ENCODE measurements at regions not wholly inside any gene's neighbourhood (a gene's known extent, or its start where the extent isn't known, plus 50 kb on each side); places are given as distances from the start of the nearest gene placed in this dataset.

GRCh38 chr10:43900571-43900970, 251.9 kb upstream of the ZNF32 start:
- no peak for ATAC-seq
- DNase-seq = no peak
- H3K9me3 Mint-ChIP-seq = no peaks in the 10 kb centered on the region
- H3K4me3 Mint-ChIP-seq = no peak overlapping the region
- H3K27ac Mint-ChIP-seq = no peak overlapping the region
- H3K4me1 Mint-ChIP-seq = no peaks in the 10 kb centered on the region
- H3K27me3 Mint-ChIP-seq = peaks cover 27% of the 10 kb centered on the region

- no peak for ATAC-seq
- DNase-seq = no peak
- H3K27me3 Mint-ChIP-seq = peaks cover 16% of the 10 kb centered on the region
Observed at GRCh38 chr10:43899224-43899959, 250.7 kb upstream of the ZNF32 start.

DNA sequence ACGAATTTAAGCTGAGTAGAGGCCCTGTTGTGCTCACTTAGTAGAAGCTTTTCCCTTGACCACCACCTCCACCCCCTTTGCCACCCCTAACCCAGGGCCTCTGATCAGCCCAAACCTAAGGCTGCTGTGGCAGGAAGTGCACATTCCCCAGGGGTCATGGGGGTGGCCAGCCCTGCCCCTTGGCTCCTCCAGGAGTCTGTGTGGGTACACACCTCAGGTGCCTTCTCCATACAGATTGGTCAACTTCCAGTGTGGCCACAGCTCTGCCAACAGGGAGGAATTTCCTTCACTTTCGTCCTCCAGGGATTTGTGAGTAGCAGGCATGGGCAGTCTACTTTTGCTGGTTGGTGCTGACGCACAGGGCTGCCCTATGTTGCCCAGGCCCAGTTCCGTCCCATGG, 249.9 kb upstream of the ZNF32 start:
- peak overlapping the region in 1 of 2 donors; percentile 60 for H3K27ac Mint-ChIP-seq
- H3K27me3 Mint-ChIP-seq = peaks cover 8% of the 10 kb centered on the region
- no peaks in the 10 kb centered on the region for H3K9me3 Mint-ChIP-seq
- no peak for ATAC-seq
- H3K4me3 Mint-ChIP-seq = no peak overlapping the region
- DNase-seq = no peak
- H3K4me1 Mint-ChIP-seq = no peaks in the 10 kb centered on the region

More at GRCh38 chr10:43899224-43899959, 250.7 kb upstream of the ZNF32 start:
- Mint-ChIP-seq H3K9me3 (no peaks in the 10 kb centered on the region), H3K27ac (no peak overlapping the region), H3K4me1 (no peaks in the 10 kb centered on the region), H3K4me3 (no peak overlapping the region)

GRCh38 chr10:43897765-43898419, 249.2 kb upstream of the ZNF32 start:
- no peak overlapping the region for H3K4me3 Mint-ChIP-seq
- DNase-seq = no peak
- peak overlapping the region in 1 of 2 donors; percentile 60 for H3K27ac Mint-ChIP-seq
- ATAC-seq = no peak
- H3K27me3 Mint-ChIP-seq = peaks cover under 1% of the 10 kb centered on the region
- H3K9me3 Mint-ChIP-seq = no peaks in the 10 kb centered on the region
- H3K4me1 Mint-ChIP-seq = no peaks in the 10 kb centered on the region

GRCh38 chr10:43892062-43892770, 243.5 kb upstream of the ZNF32 start:
- ATAC-seq (no peak), DNase-seq (no peak)
- H3K9me3 Mint-ChIP-seq = no peaks in the 10 kb centered on the region
- no peak overlapping the region for H3K4me3 Mint-ChIP-seq
- H3K27ac Mint-ChIP-seq = peak overlapping the region in 1 of 2 donors; percentile 9
- H3K27me3 Mint-ChIP-seq = no peaks in the 10 kb centered on the region
- no peaks in the 10 kb centered on the region for H3K4me1 Mint-ChIP-seq

- H3K27me3 Mint-ChIP-seq = no peaks in the 10 kb centered on the region
- no peak overlapping the region for H3K27ac Mint-ChIP-seq
- ATAC-seq (no peak), DNase-seq (no peak)
- H3K9me3 Mint-ChIP-seq = no peaks in the 10 kb centered on the region
- H3K4me3 Mint-ChIP-seq = no peak overlapping the region
- no peaks in the 10 kb centered on the region for H3K4me1 Mint-ChIP-seq
Observed at GRCh38 chr10:43891241-43891640, 242.6 kb upstream of the ZNF32 start.

DNA sequence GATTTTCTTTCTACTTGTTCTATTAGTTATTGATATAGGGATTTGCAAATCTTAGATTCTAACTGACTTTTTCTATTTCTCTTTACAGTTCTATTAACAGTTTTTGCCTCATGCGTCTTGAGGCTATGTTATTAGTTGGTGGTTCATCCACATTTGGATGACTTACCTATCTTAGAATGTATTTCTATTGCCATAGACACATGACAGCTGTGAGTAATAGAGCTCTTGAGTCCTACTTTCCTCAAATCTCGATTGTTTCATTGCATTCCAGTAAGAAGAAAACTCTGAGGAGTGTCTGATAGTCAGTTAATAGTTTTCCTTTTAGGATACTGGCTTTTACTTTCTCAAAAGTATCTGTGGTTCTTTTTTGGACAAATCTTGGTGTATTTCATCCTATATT, 241.4 kb upstream of the ZNF32 start:
- Mint-ChIP-seq H3K27ac (no peak overlapping the region), H3K9me3 (no peaks in the 10 kb centered on the region)

DNA sequence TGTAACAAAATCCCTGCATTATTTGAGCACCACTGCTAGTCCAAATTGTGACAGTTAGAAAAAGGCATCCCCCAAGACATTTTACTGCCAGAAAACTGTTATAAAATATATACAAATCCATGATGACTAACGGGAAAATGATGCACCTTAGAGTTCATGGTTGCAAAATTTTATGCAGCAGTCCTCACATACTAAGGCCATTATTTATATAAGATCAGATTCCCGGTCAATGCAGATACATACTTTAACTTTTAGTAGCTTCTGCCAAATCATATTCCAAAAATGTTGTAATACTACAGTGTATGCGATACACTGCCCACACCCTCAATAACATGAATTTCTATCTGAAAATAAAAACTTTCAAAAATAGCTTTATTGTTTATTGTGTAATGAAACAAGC, 239.9 kb upstream of the ZNF32 start:
- ATAC-seq (no peak), DNase-seq (no peak)
- H3K4me1 Mint-ChIP-seq = no peaks in the 10 kb centered on the region
- H3K27me3 Mint-ChIP-seq = no peaks in the 10 kb centered on the region
- no peak overlapping the region for H3K4me3 Mint-ChIP-seq
- peak overlapping the region in 1 of 2 donors; percentile 28 for H3K27ac Mint-ChIP-seq
- H3K9me3 Mint-ChIP-seq = no peaks in the 10 kb centered on the region

More for the DNA sequence above, 241.4 kb upstream of the ZNF32 start:
- Mint-ChIP-seq H3K27me3 (no peaks in the 10 kb centered on the region), H3K4me1 (no peaks in the 10 kb centered on the region), H3K4me3 (no peak overlapping the region)
- no peak for DNase-seq
- no peak for ATAC-seq

GRCh38 chr10:43885842-43886241, 237.2 kb upstream of the ZNF32 start:
- DNase-seq (no peak), ATAC-seq (no peak)
- Mint-ChIP-seq H3K9me3 (no peaks in the 10 kb centered on the region), H3K4me3 (no peak overlapping the region), H3K27ac (no peak overlapping the region), H3K27me3 (no peaks in the 10 kb centered on the region), H3K4me1 (no peaks in the 10 kb centered on the region)

DNA sequence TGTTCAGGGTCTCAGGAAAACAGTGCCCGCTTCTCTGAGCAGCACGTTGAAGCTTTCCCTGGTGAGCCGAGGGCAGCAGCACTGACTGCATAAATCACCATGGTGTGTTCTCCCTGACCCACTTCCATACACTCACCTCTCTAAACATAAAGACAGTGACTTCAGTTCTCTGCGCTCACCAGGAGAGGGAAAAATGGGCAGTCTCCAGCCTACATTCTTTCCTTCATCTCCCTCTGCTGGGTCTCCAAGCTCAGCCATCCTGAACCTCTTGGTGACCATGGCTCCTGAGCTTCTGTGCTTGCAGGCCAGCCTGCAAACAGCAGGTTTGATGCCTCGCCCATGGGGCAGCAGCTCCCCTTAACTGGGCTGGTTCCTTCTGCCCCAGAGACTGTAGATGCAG, 236.6 kb upstream of the ZNF32 start:
- Mint-ChIP-seq H3K4me1 (no peaks in the 10 kb centered on the region), H3K9me3 (no peaks in the 10 kb centered on the region), H3K27me3 (no peaks in the 10 kb centered on the region), H3K27ac (no peak overlapping the region), H3K4me3 (no peak overlapping the region)
- DNase-seq = no peak
- no peak for ATAC-seq

- Mint-ChIP-seq H3K27ac (peak overlapping the region in 1 of 2 donors; percentile 55), H3K9me3 (no peaks in the 10 kb centered on the region), H3K27me3 (no peaks in the 10 kb centered on the region), H3K4me1 (no peaks in the 10 kb centered on the region), H3K4me3 (no peak overlapping the region)
- no peak for ATAC-seq
- no peak for DNase-seq
Observed at GRCh38 chr10:43884501-43885105, 235.9 kb upstream of the ZNF32 start.

DNA sequence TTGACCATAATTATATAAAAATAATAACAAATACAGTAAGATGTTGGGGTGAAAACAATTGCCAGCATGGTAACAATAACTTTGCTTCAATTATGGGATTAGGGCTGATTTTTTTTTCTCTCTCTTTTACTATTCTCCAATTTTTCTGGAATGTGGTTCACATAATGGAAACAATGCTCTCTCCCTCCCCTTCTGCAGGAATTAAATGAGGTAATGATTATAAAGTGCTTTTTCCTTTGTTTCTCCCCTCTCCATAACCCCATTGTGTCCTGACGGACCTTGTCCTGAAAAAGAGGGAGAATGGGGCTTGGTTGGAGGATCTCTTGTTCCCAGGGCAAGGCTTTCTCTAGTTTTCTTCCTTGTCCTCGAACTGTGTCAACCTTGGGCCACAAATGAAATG, 234.0 kb upstream of the ZNF32 start:
- Mint-ChIP-seq H3K9me3 (no peaks in the 10 kb centered on the region), H3K27ac (no peak overlapping the region), H3K4me1 (no peaks in the 10 kb centered on the region), H3K4me3 (no peak overlapping the region), H3K27me3 (no peaks in the 10 kb centered on the region)
- no peak for DNase-seq
- ATAC-seq = no peak

GRCh38 chr10:43881657-43882056, 233.0 kb upstream of the ZNF32 start:
- Mint-ChIP-seq H3K9me3 (no peaks in the 10 kb centered on the region), H3K4me1 (no peaks in the 10 kb centered on the region), H3K27ac (no peak overlapping the region), H3K27me3 (no peaks in the 10 kb centered on the region), H3K4me3 (no peak overlapping the region)
- DNase-seq = no peak
- ATAC-seq = no peak

GRCh38 chr10:43880160-43880559, 231.5 kb upstream of the ZNF32 start:
- Mint-ChIP-seq H3K9me3 (no peaks in the 10 kb centered on the region), H3K27ac (peak overlapping the region in 1 of 2 donors; percentile 76), H3K27me3 (no peaks in the 10 kb centered on the region), H3K4me3 (no peak overlapping the region), H3K4me1 (no peaks in the 10 kb centered on the region)
- DNase-seq = no peak
- no peak for ATAC-seq

GRCh38 chr10:43879742-43880141, 231.1 kb upstream of the ZNF32 start:
- Mint-ChIP-seq H3K4me1 (no peaks in the 10 kb centered on the region), H3K27me3 (no peaks in the 10 kb centered on the region), H3K9me3 (no peaks in the 10 kb centered on the region), H3K4me3 (no peak overlapping the region), H3K27ac (peak overlapping the region in 1 of 2 donors; percentile 76)
- ATAC-seq (no peak), DNase-seq (no peak)

DNA sequence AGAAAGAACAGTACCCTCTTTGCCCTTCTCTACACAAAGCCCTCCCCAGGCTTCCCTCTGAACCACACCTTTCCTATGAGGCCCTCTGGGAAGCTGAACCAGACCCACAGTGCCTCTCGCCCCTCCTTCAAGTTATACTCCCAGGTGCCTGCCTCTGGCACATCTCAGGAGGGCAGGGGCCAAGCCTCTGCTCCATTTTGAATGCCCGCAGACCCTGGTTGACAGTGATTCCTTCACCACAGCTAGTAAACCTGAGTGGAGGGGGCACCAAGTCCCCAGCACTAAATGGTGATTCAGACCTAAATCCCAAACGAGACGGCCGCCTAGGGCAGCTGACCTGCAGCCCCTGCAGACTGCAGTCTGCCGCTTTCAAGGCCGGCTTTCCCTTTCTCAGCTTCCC, 230.5 kb upstream of the ZNF32 start:
- H3K27me3 Mint-ChIP-seq = no peaks in the 10 kb centered on the region
- no peaks in the 10 kb centered on the region for H3K4me1 Mint-ChIP-seq
- H3K9me3 Mint-ChIP-seq = no peaks in the 10 kb centered on the region
- no peak for ATAC-seq
- H3K27ac Mint-ChIP-seq = no peak overlapping the region
- no peak overlapping the region for H3K4me3 Mint-ChIP-seq
- no peak for DNase-seq
